Liver (tissue), 8 donors: ENCODE measurements at regions not wholly inside any gene's neighbourhood (a gene's known extent, or its start where the extent isn't known, plus 50 kb on each side); places are given as distances from the start of the nearest gene placed in this dataset.
"Not testable (repeated sequence)": the region's sequence is repeated elsewhere in the genome, so short reads cannot be mapped to it uniquely, and the experiment has no call there.

Experiments
- DNase-seq: peaks from one replicate; pipeline ENCODE4 v3.0.0-alpha.2; 2017; ENCODE audit warnings: low spot score
- H3K27ac ChIP-seq, 2 donors: one replicate each; pipeline ENCODE4 v1.7.0; 2013; ENCODE audit warnings: inconsistent platforms in 2 of 2, low read length in 2 of 2, control low read depth in 1 of 2, low read depth in 1 of 2, mild to moderate bottlenecking in 1 of 2
- H3K27me3 ChIP-seq, 4 donors: one replicate each; pipeline versions ENCODE4 v1.6.1 to v1.7.0; 2013; ENCODE audit warnings: low read length in 3 of 4, inconsistent platforms in 1 of 4, mild to moderate bottlenecking in 1 of 4, moderate library complexity in 1 of 4; ENCODE audit not compliant: control insufficient read depth in 4 of 4, insufficient read depth in 4 of 4
- H3K36me3 ChIP-seq, 4 donors: one replicate each; pipeline versions ENCODE4 v1.6.1 to v1.7.0; 2013; ENCODE audit warnings: low read length in 3 of 4, mild to moderate bottlenecking in 3 of 4, low read depth in 1 of 4, moderate library complexity in 1 of 4; ENCODE audit not compliant: control insufficient read depth in 4 of 4, insufficient read depth in 3 of 4
- H3K4me1 ChIP-seq, 4 donors: one replicate each; pipeline versions ENCODE4 v1.6.1 to v1.7.0; 2013; ENCODE audit warnings: low read length in 3 of 4, mild to moderate bottlenecking in 3 of 4, moderate library complexity in 1 of 4; ENCODE audit not compliant: control insufficient read depth in 4 of 4, insufficient read depth in 4 of 4
- H3K4me3 ChIP-seq, 3 donors: one replicate each; pipeline versions ENCODE4 v1.6.1 to v1.7.0; 2013; ENCODE audit warnings: low read length in 3 of 3, control low read depth in 1 of 3, low read depth in 1 of 3, mild to moderate bottlenecking in 1 of 3
- H3K9ac ChIP-seq, 2 donors: one replicate each; pipeline ENCODE4 v1.7.0; 2013; ENCODE audit warnings: low read length in 2 of 2, mild to moderate bottlenecking in 2 of 2, moderate library complexity in 2 of 2, control low read depth in 1 of 2, low read depth in 1 of 2
- H3K9me3 ChIP-seq, 4 donors: one replicate each; pipeline versions ENCODE4 v1.6.1 to v1.7.0; 2013; ENCODE audit warnings: low read length in 3 of 4; ENCODE audit not compliant: control insufficient read depth in 4 of 4
- ATF3 ChIP-seq: IDR thresholded peaks from 2 replicates; pipeline ENCODE4 v1.6.1; 2016; ENCODE audit warnings: antibody characterized with exemption
- CTCF ChIP-seq: fragments of 150-350 bp; IDR thresholded peaks from 2 replicates; pipeline ENCODE4 v1.5.1; 2017; ENCODE audit warnings: improper control_type of control experiment, low read depth, low read length; ENCODE audit not compliant: missing input control
- EGR1 ChIP-seq, 2 donors: IDR thresholded peaks; 2 replicates each; pipeline ENCODE4 v1.6.1; 2016 to 2018; ENCODE audit warnings: antibody characterized with exemption in 2 of 2, low read depth in 2 of 2
- FOXA1 ChIP-seq: IDR thresholded peaks from 2 replicates; pipeline ENCODE4 v1.6.1; 2016; ENCODE audit warnings: antibody characterized with exemption
- FOXA2 ChIP-seq: IDR thresholded peaks from 2 replicates; pipeline ENCODE4 v1.6.1; 2016; ENCODE audit warnings: antibody characterized with exemption
- GABPA ChIP-seq, 2 donors: IDR thresholded peaks in 1 of 2; conservative IDR thresholded peaks in 1 of 2; 2 replicates each; pipeline ENCODE4 v1.6.1; 2016; ENCODE audit warnings: antibody characterized with exemption in 2 of 2, mild to moderate bottlenecking in 1 of 2, moderate library complexity in 1 of 2
- HNF4A ChIP-seq, 2 donors: conservative IDR thresholded peaks; 2 replicates each; pipeline ENCODE4 v1.6.1; 2016; ENCODE audit warnings: antibody characterized with exemption in 2 of 2, mild to moderate bottlenecking in 2 of 2
- HNF4G ChIP-seq: IDR thresholded peaks from 2 replicates; pipeline ENCODE4 v1.6.1; 2016; ENCODE audit warnings: antibody characterized with exemption
- JUND ChIP-seq, 2 donors: IDR thresholded peaks; 2 replicates each; pipeline ENCODE4 v1.6.1; 2016; ENCODE audit warnings: antibody characterized with exemption in 2 of 2
- MAX ChIP-seq: IDR thresholded peaks from 2 replicates; pipeline ENCODE4 v1.6.1; 2016; ENCODE audit warnings: antibody characterized with exemption
- NR2F2 ChIP-seq: IDR thresholded peaks from 2 replicates; pipeline ENCODE4 v1.6.1; 2016; ENCODE audit warnings: antibody characterized with exemption
- RAD21 ChIP-seq, 2 donors: IDR thresholded peaks; 2 replicates each; pipeline ENCODE4 v1.6.1; 2016; ENCODE audit warnings: antibody characterized with exemption in 2 of 2, mild to moderate bottlenecking in 2 of 2
- REST ChIP-seq: IDR thresholded peaks from 2 replicates; pipeline ENCODE4 v1.6.1; 2016; ENCODE audit warnings: antibody characterized with exemption, mild to moderate bottlenecking
- RXRA ChIP-seq, 2 donors: IDR thresholded peaks; 2 replicates each; pipeline ENCODE4 v1.6.1; 2017 to 2018; ENCODE audit warnings: antibody characterized with exemption in 2 of 2, mild to moderate bottlenecking in 1 of 2
- SP1 ChIP-seq: IDR thresholded peaks from 2 replicates; pipeline ENCODE4 v1.6.1; 2018; ENCODE audit warnings: antibody characterized with exemption, mild to moderate bottlenecking
- TAF1 ChIP-seq: conservative IDR thresholded peaks from 2 replicates; pipeline ENCODE4 v1.6.1; 2016; ENCODE audit warnings: antibody characterized with exemption, mild to moderate bottlenecking
- YY1 ChIP-seq: IDR thresholded peaks from 2 replicates; pipeline ENCODE4 v1.6.1; 2016; ENCODE audit warnings: antibody characterized with exemption, mild to moderate bottlenecking
- ZBTB33 ChIP-seq: IDR thresholded peaks from 2 replicates; pipeline ENCODE4 v1.6.1; 2016; ENCODE audit warnings: antibody characterized with exemption
- WGBS: extraction: QIAGEN DNeasy Blood & Tissue Kit; methylation state at CpG from one replicate; pipeline ENCODE4 v1.1.7; 2013; 5-methylcytosine and 5-hydroxymethylcytosine counted together
- donor health status: healthy.
- donor health status: healthy.
- donor health status: healthy.
- donor health status: healthy.
- donor health status: healthy.

- Histone ChIP-seq H3K4me3 (no peak overlapping the region), H3K27me3 (no peaks in the 10 kb centered on the region), H3K9ac (no peak overlapping the region), H3K27ac (no peak overlapping the region), H3K9me3 (peaks cover 0 to 2% (median 0%) of the 10 kb centered on the region in 4 donors), H3K4me1 (no peaks in the 10 kb centered on the region), H3K36me3 (no peaks in the 10 kb centered on the region)
- DNase-seq, result no peak
- 69% methylated on average over 4 of the region's 4 CpGs for WGBS
- TF ChIP-seq RXRA (IDR thresholded peaks at IDR 0.05) (no peak), GABPA (IDR thresholded peaks at IDR 0.05 in 1 of 2, conservative IDR thresholded peaks at IDR 0.05 in 1 of 2) (no peak), ATF3 (no peak), HNF4G (no peak), SP1 (no peak), CTCF (no peak), TAF1 (no peak), HNF4A (conservative IDR thresholded peaks at IDR 0.05) (no peak), RAD21 (IDR thresholded peaks at IDR 0.05) (no peak), MAX (no peak), JUND (IDR thresholded peaks at IDR 0.05) (no peak), YY1 (no peak), EGR1 (IDR thresholded peaks at IDR 0.05; ENCODE audit: low read depth in 2 of 2) (no peak), REST (no peak), FOXA2 (no peak), ZBTB33 (no peak), NR2F2 (no peak), FOXA1 (no peak)
Measured at GRCh38 chr20:16828666-16829305, 80.6 kb downstream of the OTOR start.

GRCh38 chr20:16835690-16836089 is 87.5 kb downstream of the OTOR start:
- not testable (repeated sequence) for H3K4me3 ChIP-seq, H3K9me3 ChIP-seq, H3K9ac ChIP-seq, H3K27ac ChIP-seq, DNase-seq, H3K36me3 ChIP-seq, H3K27me3 ChIP-seq, H3K4me1 ChIP-seq
